Skeletal muscle cell (primary cell): ENCODE measurements at regions not wholly inside any gene's neighbourhood (a gene's known extent, or its start where the extent isn't known, plus 50 kb on each side); places are given as distances from the start of the nearest gene placed in this dataset.
"Not testable (repeated sequence)": the region's sequence is repeated elsewhere in the genome, so short reads cannot be mapped to it uniquely, and the experiment has no call there.

Experiments used
- DNase-seq: peaks from one replicate; pipeline ENCODE4 v3.0.0-alpha.2; 2010; ENCODE audit warnings: low read depth
- H3K4me3 ChIP-seq: 2 replicates; pipeline ENCODE4 v1.5.1; 2011; ENCODE audit warnings: low read depth, mild to moderate bottlenecking, control low read depth, low read length, moderate library complexity

GRCh38 chr6:94570581-94570980, 1006.8 kb upstream of the MANEA start:
- no peak for DNase-seq
- H3K4me3 ChIP-seq = no peak overlapping the region

- no peak for DNase-seq
- no peak overlapping the region for H3K4me3 ChIP-seq
Observed at GRCh38 chr6:94562846-94563245, 1014.5 kb upstream of the MANEA start.

GRCh38 chr6:94559829-94560537, 1017.4 kb upstream of the MANEA start:
- H3K4me3 ChIP-seq = no peak overlapping the region

GRCh38 chr6:94557207-94557606, 1020.1 kb upstream of the MANEA start:
- not testable (repeated sequence) for H3K4me3 ChIP-seq, DNase-seq

More at GRCh38 chr6:94559829-94560537, 1017.4 kb upstream of the MANEA start:
- DNase-seq = no peak

GRCh38 chr6:94548201-94548600, 1029.1 kb upstream of the MANEA start:
- no peak overlapping the region for H3K4me3 ChIP-seq
- DNase-seq = no peak

DNA sequence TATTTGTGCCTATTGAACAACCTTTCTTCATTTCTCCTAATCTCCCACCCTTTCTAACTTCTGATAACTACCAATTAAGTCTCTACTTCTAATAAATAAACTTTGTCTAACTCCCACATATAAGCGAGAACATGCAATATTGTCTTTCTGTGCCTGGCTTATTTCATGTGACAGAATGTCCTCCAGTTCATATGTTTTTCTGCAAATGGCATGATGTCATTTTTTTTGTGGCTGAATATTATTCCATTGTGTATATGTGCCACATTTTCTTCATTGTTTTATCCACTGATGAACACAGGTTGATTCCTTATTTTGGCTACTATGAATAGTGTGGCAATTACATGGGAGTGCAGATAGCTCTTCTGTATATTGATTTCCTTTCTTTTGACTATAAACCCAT, 1041.5 kb upstream of the MANEA start:
- DNase-seq = no peak
- no peak overlapping the region for H3K4me3 ChIP-seq

GRCh38 chr6:94511502-94512088, 1065.7 kb upstream of the MANEA start:
- H3K4me3 ChIP-seq = no peak overlapping the region
- no peak for DNase-seq

- no peak for DNase-seq
Observed at GRCh38 chr6:94510877-94511276, 1066.5 kb upstream of the MANEA start.

DNA sequence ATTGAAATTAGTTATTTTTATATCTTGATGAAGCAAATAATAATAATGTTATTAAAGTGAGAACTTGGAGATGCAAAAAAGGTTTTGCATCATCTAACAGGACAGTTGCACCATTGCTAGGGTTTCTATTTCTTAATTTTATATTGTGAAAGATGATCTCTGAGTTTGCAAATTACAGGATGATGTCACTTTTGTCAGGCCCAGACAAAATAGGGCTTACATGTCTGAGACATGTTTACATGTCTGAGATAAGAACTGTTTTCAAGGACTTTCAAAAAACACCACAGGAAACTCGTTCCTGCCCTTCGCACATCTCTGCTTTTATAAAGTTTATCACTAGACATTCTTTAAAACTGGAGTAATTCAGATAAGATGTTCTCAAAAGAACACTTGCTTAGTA, 1075.8 kb upstream of the MANEA start:
- DNase-seq = no peak
- H3K4me3 ChIP-seq = no peak overlapping the region

More at GRCh38 chr6:94510877-94511276, 1066.5 kb upstream of the MANEA start:
- no peak overlapping the region for H3K4me3 ChIP-seq

- DNase-seq = no peak
- no peak overlapping the region for H3K4me3 ChIP-seq
Observed at GRCh38 chr6:94498099-94498498, 1078.7 kb upstream of the EPHA7 start.

DNA sequence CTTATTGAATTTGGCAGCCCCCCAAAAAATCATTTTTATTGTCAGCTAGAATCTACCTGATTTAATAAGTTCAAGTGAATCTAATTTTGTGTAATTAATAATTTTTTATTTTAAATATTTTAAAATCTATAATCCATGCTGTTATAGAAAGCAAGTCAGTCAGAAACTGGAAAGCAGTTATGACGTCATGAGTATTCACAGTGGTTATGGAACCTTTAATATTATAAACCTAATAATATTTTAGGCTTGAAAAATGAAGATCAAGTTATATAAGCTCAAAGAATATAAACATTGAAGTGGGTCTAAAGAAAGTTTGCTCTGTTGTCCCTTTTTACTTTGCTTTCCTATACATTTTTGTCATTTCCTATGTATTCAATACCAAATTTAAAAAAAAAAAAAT, 1075.1 kb upstream of the EPHA7 start:
- no peak overlapping the region for H3K4me3 ChIP-seq
- no peak for DNase-seq

DNA sequence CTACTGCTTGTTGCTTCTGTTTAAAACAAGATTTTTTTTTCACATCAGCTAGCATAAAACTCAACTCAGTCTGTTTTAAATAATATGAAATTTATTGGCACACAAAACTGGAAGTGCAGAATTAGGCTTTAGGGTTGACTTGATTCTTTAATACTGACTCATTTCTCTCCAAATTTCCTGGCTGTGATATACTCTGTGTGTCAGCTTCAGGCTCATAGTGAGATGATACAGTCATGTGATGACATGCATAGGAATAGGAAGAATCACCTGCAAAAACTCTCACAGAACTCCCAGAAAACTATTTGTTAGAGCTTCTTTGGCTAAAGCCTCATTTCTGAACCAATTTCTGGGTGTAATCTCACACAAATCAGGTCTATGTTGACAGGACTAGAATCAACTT, 1068.0 kb upstream of the EPHA7 start:
- DNase-seq = no peak
- H3K4me3 ChIP-seq = no peak overlapping the region

DNA sequence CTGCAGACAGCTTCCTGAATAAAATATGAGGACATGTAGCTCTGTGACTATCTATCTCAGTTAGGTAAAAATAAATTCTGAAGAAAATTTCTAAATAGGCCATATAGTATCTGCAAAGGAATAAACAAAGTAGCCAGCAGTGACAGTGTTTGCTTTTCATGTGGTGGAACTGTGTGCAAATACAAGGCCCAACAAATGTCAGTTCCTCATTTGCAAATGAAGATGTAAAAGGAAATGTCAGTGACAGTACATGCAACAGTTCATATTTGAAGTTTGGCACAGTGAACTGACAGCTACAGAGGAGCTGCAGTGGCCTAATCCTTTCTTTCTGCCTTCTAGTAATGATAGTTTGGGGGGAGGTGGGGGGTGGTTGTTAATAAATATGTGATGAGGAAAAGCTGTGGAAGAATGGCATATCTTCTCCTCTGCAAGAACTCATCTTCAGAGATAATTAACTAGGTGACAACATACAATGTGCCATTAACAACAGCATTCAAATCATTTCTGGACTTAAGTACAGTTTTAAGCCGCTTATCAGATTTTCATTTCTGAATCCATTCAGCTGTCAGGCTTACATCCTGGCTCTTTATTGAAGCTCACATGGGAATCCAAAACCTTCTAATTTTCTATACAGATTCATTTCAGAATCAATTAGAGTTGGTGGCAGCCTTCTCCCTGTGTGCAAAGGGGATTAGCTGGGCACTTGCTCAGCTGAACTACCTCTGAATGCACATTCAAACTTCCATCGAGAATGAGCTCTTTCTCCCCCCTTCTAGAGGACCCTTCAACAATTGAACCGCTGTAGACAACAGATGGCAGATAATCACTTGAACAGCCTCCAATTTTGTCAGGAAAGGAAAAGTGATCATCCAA, 1059.0 kb upstream of the EPHA7 start:
- no peak for DNase-seq

GRCh38 chr6:94468830-94469229, 1049.5 kb upstream of the EPHA7 start:
- H3K4me3 ChIP-seq = no peak overlapping the region
- DNase-seq = no peak

More for the DNA sequence above, 1059.0 kb upstream of the EPHA7 start:
- H3K4me3 ChIP-seq = no peak overlapping the region

GRCh38 chr6:94464018-94464510, 1044.7 kb upstream of the EPHA7 start:
- DNase-seq = no peak
- H3K4me3 ChIP-seq = no peak overlapping the region

GRCh38 chr6:94463306-94463705, 1043.9 kb upstream of the EPHA7 start:
- H3K4me3 ChIP-seq = no peak overlapping the region
- DNase-seq = no peak

GRCh38 chr6:94462231-94462630, 1042.9 kb upstream of the EPHA7 start:
- H3K4me3 ChIP-seq = no peak overlapping the region
- no peak for DNase-seq

GRCh38 chr6:94456266-94456665, 1036.9 kb upstream of the EPHA7 start:
- DNase-seq = no peak
- H3K4me3 ChIP-seq = no peak overlapping the region

- no peak overlapping the region for H3K4me3 ChIP-seq
- no peak for DNase-seq
Observed at GRCh38 chr6:94454231-94454630, 1034.9 kb upstream of the EPHA7 start.

DNA sequence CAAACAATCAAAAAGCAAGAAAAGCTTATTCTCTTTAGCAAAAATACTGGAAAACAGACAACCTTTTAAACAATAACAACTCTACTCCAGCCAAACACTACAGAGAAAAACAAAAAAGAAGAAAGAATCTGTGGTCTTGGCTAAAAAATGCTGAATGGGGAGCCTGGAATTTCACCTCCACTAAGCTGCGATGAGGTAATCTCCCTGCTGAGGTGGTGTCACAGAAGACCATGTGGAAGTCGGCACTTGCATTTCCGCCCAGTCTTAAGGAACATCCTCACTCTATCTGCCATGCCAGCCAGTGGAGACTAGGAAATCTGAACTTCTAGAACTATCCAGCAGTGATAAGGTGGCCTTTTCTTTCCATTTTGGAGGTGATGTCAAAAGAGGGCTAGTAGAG, 1026.8 kb upstream of the EPHA7 start:
- H3K4me3 ChIP-seq = no peak overlapping the region
- no peak for DNase-seq
